GM23338 (cell line): ENCODE measurements at regions not wholly inside any gene's neighbourhood (a gene's known extent, or its start where the extent isn't known, plus 50 kb on each side); places are given as distances from the start of the nearest gene placed in this dataset.

ENCODE experiments used
- ATAC-seq: fragments of 200-7000 bp; cut with Tn5 transposase; 3 replicates; pipeline ENCODE4 v1.9.1; 2020
- DNase-seq: peaks from one replicate; pipeline ENCODE4 v3.0.0-alpha.2; 2015; ENCODE audit warnings: low spot score
- H2AFZ ChIP-seq: fragments of 200-600 bp; sonication (generic); 2 replicates; pipeline ENCODE4 v1.8.0; 2016; ENCODE audit warnings: antibody characterized with exemption, mild to moderate bottlenecking, moderate library complexity
- H3F3A ChIP-seq: fragments of 200-600 bp; sonication (generic); replicated peaks from 2 replicates; pipeline ENCODE4 v1.8.0; 2017; ENCODE audit warnings: antibody characterized with exemption, mixed run types, low read depth
- H3K27ac ChIP-seq: fragments of 200-600 bp; sonication (generic); 2 replicates; pipeline ENCODE4 v1.6.1; 2016; ENCODE audit warnings: low read depth
- H3K27me3 ChIP-seq: fragments of 200-600 bp; sonication (generic); 2 replicates; pipeline ENCODE4 v1.8.0; 2016; ENCODE audit warnings: mild to moderate bottlenecking, mixed run types, moderate library complexity; ENCODE audit not compliant: insufficient read depth
- H3K36me3 ChIP-seq: fragments of 200-600 bp; sonication (generic); 2 replicates; pipeline ENCODE4 v1.8.0; 2016; ENCODE audit warnings: mild to moderate bottlenecking; ENCODE audit not compliant: insufficient read depth
- H3K4me1 ChIP-seq: fragments of 200-600 bp; sonication (generic); 2 replicates; pipeline ENCODE4 v1.8.0; 2016; ENCODE audit warnings: mild to moderate bottlenecking, moderate library complexity; ENCODE audit not compliant: insufficient read depth
- H3K4me2 ChIP-seq: fragments of 200-600 bp; sonication (generic); 2 replicates; pipeline ENCODE4 v1.7.1; 2017; ENCODE audit warnings: mixed run types
- H3K4me3 ChIP-seq: fragments of 200-600 bp; sonication (generic); 2 replicates; pipeline ENCODE4 v1.6.1; 2016; ENCODE audit warnings: mixed run types
- H3K79me2 ChIP-seq: fragments of 200-600 bp; sonication (generic); replicated peaks from 2 replicates; pipeline ENCODE4 v1.8.0; 2017; ENCODE audit warnings: mild to moderate bottlenecking; ENCODE audit not compliant: insufficient read depth
- H3K9me2 ChIP-seq: fragments of 200-600 bp; sonication (generic); 2 replicates; pipeline ENCODE4 v1.8.0; 2017; ENCODE audit not compliant: insufficient read depth
- H4K20me1 ChIP-seq: fragments of 200-600 bp; sonication (generic); replicated peaks from 2 replicates; pipeline ENCODE4 v1.8.0; 2017; ENCODE audit warnings: mild to moderate bottlenecking; ENCODE audit not compliant: insufficient read depth
- H3K27ac Mint-ChIP-seq: 2 replicates; pipeline ENCODE4 v1.8.0; 2020; ENCODE audit warnings: inconsistent platforms, mild to moderate bottlenecking, moderate library complexity, mixed read lengths
- H3K27me3 Mint-ChIP-seq: 3 replicates; pipeline ENCODE4 v1.8.0; 2022; ENCODE audit warnings: low read depth, mild to moderate bottlenecking, moderate library complexity, mixed read lengths, inconsistent platforms; ENCODE audit not compliant: insufficient read depth, poor library complexity
- H3K36me3 Mint-ChIP-seq: 3 replicates; pipeline ENCODE4 v1.8.0; 2021; ENCODE audit warnings: low read depth, mild to moderate bottlenecking, inconsistent platforms, moderate library complexity, mixed read lengths
- H3K4me1 Mint-ChIP-seq: 3 replicates; pipeline ENCODE4 v1.8.0; 2020; ENCODE audit warnings: mild to moderate bottlenecking, inconsistent platforms, mixed read lengths
- H3K4me3 Mint-ChIP-seq: 3 replicates; pipeline ENCODE4 v1.8.0; 2021; ENCODE audit warnings: moderate library complexity, mild to moderate bottlenecking, inconsistent platforms, mixed read lengths
- H3K9me3 Mint-ChIP-seq: 3 replicates; pipeline ENCODE4 v1.8.0; 2020; ENCODE audit warnings: moderate library complexity, mild to moderate bottlenecking, inconsistent platforms, mixed read lengths
- CTCF ChIP-seq, 2 experiments: fragments of 200-600 bp in 1 of 2; sonication (generic) in 1 of 2; conservative IDR thresholded peaks; 2 replicates each; pipeline versions ENCODE4 v1.5.1 to v1.6.1; 2016 to 2017; ENCODE audit warnings: antibody characterized with exemption in 2 of 2, low read depth in 2 of 2, mild to moderate bottlenecking in 2 of 2, moderate library complexity in 1 of 2
- EZH2 ChIP-seq: fragments of 200-600 bp; sonication (generic); IDR thresholded peaks from one replicate; pipeline ENCODE4 v1.8.0; 2017; ENCODE audit warnings: antibody characterized with exemption, mild to moderate bottlenecking, low read depth; ENCODE audit not compliant: unreplicated experiment
- EZH2phosphoT487 ChIP-seq: fragments of 200-600 bp; sonication (generic); IDR thresholded peaks from one replicate; pipeline ENCODE4 v1.8.1; 2018; ENCODE audit warnings: antibody characterized with exemption; ENCODE audit not compliant: unreplicated experiment
- JUNB ChIP-seq: IDR thresholded peaks from one replicate; pipeline ENCODE4 v1.6.1; 2016; ENCODE audit warnings: antibody characterized with exemption; ENCODE audit not compliant: unreplicated experiment
- POLR2AphosphoS5 ChIP-seq: IDR thresholded peaks from 2 replicates; pipeline ENCODE4 v1.6.1; 2016; ENCODE audit warnings: antibody characterized with exemption, low read depth
- REST ChIP-seq: IDR thresholded peaks from one replicate; pipeline ENCODE4 v1.6.1; 2018; ENCODE audit warnings: antibody characterized with exemption; ENCODE audit not compliant: unreplicated experiment
- ZNF114 ChIP-seq: fragments of 250-450 bp; sonication (Bioruptor Pico); IDR thresholded peaks from 2 replicates; pipeline ENCODE4 v1.5.0; 2020; ENCODE audit warnings: mild to moderate bottlenecking, moderate library complexity
- ZNF331 ChIP-seq: fragments of 250-450 bp; sonication (Bioruptor Pico); IDR thresholded peaks from 2 replicates; pipeline ENCODE4 v1.5.0; 2020; ENCODE audit warnings: low read depth, mild to moderate bottlenecking, moderate library complexity
- ZNF462 ChIP-seq: fragments of 250-450 bp; sonication (Bioruptor Pico); IDR thresholded peaks from 2 replicates; pipeline ENCODE4 v1.5.0; 2020; ENCODE audit warnings: mild to moderate bottlenecking, moderate library complexity

- no peak for TF ChIP-seq ZNF462 (CRISPR knock-in tag)
Measured at GRCh38 chr4:127126718-127127117, 506.0 kb upstream of the INTU start (continued).

GRCh38 chr4:127131527-127131926 lies 501.2 kb upstream of the INTU start:
- Mint-ChIP-seq H3K27ac (no peak overlapping the region), H3K27me3 (peaks cover 1% of the 10 kb centered on the region), H3K4me1 (peaks cover 3% of the 10 kb centered on the region), H3K36me3 (peaks cover 3% of the 10 kb centered on the region; the same call in 1 of the 3 replicates), H3K4me3 (no peak overlapping the region), H3K9me3 (peaks cover 2% of the 10 kb centered on the region; the same call in 1 of the 3 replicates)
- Histone ChIP-seq H3K79me2 (no peaks in the 10 kb centered on the region), H3F3A (no peaks in the 10 kb centered on the region), H3K27me3 (no peaks in the 10 kb centered on the region), H3K27ac (no peak overlapping the region), H3K36me3 (no peaks in the 10 kb centered on the region), H3K4me1 (peaks cover 3% of the 10 kb centered on the region; the same call in 1 of the 2 replicates), H3K4me2 (no peak overlapping the region), H3K9me2 (no peaks in the 10 kb centered on the region; the same call in none of the 2 replicates), H3K4me3 (no peak overlapping the region), H2AFZ (no peak overlapping the region), H4K20me1 (no peaks in the 10 kb centered on the region)
- DNase-seq (no peak), ATAC-seq (no peak)
- TF ChIP-seq EZH2 (no peak), EZH2phosphoT487 (no peak), ZNF331 (CRISPR knock-in tag) (no peak), CTCF (conservative IDR thresholded peaks at IDR 0.05; ENCODE audit: low read depth in 2 of 2) (no peak), ZNF114 (CRISPR knock-in tag) (no peak), REST (no peak), JUNB (no peak), POLR2AphosphoS5 (no peak)
